NCI-H146 treated with DMSO at 0.1 percent for 48 hours (cell line): ENCODE measurements at regions not wholly inside any gene's neighbourhood (a gene's known extent, or its start where the extent isn't known, plus 50 kb on each side); places are given as distances from the start of the nearest gene placed in this dataset.

Experiments used
- DNase-seq: peaks from one replicate; lab custom pipeline; 2025; ENCODE audit not compliant: unreplicated experiment; lab: John Stamatoyannopoulos, UW

DNA sequence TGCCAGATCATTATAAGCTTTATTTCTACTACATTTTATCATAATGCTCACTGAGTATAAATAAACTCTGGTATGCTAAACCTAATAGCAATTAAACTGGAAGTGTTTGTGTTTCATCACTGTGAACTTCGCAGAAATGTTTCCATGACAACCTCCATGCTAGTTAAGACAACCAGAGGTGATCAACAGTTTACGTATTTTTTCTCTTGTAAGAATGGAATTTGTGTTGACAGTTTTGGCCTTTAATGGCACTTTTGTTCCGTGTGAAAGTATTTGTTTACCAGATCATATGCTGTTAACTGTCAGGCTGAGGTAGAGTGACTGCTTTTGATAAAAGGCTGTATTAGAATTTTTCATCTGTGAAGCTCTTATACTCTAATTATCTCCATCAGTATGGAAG is 212.1 kb upstream of the PPP1R3A start:
- DNase-seq, result no peak

DNA sequence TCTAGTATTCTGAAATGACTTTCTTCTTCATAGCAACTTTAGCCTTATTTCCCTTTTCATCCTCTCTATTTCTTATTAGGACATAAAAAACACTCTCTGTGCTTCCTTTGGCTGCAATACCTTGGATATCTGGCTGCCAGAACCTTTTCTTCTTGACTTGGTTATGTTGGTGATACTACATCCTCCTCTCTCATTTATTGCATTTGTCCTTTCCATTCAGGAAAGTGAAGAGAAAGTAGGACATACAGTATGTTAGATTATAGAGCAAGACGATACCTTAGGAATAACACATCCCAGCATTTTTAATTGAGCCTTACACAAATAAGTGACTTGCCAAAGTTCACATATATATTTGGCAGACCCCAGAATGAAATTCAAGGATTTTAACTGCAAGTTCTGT is 210.1 kb upstream of the PPP1R3A start:
- no peak for DNase-seq

DNA sequence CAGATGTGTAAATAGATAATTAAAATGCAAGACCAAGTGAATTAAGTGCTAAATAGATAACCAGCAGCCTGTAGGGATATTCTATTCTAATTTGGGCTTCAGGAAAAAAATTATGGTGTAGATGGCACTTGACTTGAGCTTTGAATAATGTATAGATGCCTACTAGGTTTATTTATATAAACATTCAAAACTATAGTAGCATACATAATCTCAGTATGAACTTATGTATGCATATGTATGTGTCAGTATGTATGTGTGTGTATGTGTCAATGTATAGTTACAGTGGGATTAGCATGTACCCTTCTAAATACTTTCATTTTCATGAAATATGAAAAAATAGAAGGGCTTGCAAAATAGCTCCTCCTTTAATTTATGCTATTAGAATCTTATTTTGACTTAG is 207.3 kb upstream of the PPP1R3A start:
- no peak for DNase-seq

DNA sequence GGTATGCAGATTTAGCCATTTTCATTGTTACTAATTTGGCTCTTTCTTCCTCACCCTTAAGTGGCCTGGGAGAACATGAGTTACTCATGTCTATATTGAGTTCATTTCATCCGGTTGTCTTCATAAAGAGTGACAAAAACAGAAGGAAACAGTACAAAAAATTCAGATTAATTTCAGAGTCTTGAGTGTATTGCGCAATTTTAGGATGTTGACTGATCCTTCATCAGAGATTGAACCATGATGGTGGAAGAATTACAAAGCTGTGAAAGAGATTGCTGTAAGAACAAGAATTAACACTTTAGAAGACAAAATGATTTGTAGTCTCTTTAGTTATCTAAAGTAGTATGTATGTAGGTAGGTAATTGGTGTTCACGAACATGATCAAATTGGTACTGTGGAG is 194.0 kb upstream of the PPP1R3A start:
- no peak for DNase-seq

DNA sequence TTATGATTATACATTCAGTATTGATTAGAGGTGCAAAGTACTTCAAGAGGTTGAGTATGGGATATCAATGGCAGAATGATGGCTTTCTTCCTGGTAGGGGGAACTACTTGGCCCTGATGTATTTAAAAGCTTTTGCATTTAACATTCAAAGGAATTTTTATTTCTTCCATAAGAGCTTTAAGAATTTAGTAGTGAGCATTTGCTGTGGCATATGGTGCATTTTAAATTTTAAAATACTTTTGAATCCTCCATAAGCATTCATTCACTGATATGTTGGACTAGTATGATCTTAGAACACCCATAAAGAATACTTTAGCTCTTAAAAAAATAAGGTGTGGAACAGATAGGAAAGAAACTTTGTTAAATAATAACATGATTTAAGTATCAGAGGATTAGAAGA is 191.9 kb upstream of the PPP1R3A start:
- no peak for DNase-seq

DNA sequence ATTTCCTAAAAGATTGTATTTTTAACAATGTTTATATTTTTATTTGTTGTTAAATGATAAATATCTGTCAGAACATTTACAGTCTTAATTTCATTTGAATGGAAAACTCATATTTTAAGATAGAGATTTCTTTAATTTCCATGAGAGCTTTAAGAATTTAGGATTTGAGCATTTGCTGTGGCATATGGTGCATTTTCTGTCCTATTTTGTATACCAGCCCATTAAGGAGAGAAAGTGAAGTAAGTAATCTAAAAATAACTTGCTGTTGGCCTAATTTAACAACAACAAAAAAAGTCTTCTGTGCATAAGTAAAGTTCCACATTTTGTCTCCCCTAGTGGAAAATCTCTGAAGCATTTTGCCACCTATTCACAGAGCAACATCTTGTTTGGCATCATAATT is 190.9 kb upstream of the PPP1R3A start:
- no peak for DNase-seq

DNA sequence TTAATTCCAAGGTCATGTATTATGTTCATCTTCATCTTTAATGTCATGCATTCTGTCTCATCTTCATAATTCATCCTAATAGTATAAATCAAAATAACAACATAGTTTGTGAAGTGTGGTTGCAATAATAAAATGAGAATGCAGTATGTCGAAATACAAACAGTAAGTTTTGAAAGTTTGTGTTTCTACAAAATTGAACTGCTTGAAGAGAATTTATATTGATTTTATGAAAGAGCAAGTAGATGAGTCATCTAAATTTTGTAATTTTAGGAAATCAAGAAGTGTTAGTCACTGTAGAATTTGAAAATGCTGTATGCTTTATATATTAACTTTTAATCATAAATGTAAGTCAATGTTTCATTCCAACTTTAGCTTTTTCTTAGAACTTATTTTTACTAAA is 190.5 kb upstream of the PPP1R3A start:
- no peak for DNase-seq

DNA sequence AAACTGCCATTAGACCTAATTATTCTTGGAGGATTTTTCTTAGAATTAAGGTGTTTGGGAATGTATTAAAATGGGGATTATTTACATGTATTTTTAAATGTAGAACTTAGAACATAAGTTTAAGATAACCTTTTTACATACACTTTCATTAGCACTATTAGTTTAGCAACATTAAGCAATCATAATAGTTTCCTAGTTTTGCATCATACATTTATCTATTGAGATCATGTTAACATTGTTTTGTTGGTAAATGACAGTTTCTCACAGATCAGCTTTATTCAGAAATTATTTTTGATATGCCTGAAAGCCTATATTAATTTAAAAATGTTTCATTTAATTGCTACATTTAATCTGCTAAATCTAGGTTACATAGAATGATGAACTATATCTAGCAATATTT is 189.7 kb upstream of the PPP1R3A start:
- DNase-seq, result no peak

DNA sequence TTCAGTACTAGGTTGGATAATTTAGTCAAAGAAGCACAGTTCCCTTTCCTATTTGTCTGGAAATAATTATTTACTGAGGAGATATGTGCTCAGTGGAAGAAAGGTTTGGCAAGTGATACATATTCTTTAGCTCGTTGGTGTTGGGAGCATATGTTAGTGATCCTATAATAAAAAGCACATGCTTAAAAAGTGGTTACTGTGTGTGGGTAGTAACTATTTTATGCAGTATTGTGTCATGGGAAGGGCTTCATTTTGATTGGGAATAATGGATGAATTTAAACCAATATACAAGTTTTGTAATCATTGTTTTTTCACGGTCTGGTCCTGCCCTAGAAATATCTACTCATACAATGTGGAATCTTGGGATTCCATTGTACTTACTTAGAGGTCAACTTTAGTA is 188.7 kb upstream of the PPP1R3A start:
- no peak for DNase-seq

DNA sequence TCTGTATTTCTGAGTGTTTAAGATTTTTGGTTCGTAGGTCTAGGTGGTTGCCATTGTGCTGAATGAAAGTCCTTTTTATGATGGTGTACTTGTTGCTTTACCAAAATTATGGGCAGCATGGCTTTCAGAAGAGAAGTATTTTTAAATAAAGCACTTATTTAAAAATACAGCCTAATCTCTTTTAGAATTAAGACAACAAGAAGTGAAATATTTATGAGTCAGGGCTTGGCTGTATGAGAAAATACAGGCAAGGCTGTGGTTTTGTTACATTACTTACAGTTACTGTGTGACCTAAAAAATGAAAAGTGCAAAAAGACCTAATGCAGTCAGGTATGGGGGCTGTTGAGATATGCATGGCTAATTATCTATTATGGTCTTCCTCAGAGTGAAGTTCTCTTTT is 185.2 kb upstream of the PPP1R3A start:
- no peak for DNase-seq

DNA sequence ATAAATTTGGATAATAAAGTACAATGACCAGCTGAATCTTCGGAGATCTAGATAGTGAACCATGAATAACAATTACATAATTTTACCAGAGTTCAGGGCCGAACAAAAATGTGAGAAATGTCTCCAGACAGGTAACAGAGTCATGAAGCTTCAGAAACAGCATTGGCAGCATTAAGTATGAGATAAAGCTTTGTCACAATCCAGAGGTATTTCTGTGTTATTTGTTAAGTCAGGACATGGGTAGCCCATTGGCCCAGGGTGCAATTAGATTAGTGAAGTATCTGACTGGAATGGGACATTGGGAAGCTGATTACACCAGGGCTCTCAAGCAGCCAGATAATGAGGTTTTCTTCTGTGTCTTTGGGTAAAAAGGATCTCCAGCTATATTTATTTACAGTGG is 184.2 kb upstream of the PPP1R3A start:
- DNase-seq, result no peak

DNA sequence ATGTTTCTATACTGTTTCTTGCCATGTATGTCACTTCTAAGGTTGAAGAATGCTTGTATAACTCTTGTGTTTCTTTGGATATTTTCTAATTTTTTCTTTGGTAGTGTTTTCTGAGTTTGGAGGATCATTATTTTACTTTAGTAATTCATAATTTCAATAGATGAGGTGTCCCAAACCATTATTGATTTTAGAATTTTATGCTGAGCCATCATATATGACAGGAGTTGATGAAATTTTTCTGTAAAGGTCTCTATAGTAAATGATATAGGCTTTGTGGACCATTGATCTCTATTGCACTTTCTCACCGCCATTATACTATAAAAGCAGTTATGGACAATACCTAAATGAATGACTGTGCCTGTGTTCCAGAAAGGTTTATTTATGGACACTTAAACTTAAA is 183.3 kb upstream of the PPP1R3A start:
- DNase-seq, result no peak

DNA sequence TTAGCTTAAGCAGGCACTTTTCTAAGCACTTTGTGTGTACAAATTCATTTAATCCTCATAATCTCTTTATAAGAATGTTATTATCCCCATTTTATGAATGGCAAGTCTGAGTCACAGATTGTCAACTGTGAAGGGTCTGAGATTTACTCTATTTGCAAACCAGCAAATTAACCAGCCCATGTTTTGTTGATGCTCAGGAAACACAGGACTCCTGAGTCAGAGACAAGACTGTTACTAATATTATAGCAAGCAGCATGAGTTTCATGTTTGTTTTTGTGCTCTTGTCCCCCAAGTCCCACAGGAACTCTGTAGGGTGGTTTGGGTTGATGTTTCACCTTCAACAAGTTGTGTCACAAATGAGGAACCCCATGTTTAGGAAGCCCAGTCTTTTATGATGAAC is 182.0 kb upstream of the PPP1R3A start:
- no peak for DNase-seq

DNA sequence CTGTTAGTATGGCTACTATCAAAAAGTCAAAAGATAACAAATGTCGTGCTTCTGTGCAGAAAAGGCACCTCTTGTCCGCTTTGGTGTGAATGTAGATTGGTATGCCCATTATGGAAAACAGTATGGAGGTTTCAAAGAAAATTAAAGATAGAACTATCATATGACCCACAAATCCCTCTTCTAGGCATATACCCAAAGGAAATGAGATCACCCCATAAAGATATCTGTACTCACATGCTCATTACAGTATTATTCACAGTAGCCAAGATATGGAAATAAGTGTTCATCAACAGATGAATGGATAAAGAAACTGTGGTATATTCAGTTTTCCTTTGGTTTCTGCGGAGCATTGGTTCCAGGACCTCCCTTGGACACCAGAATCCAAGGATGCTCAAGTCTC is 180.5 kb upstream of the PPP1R3A start:
- DNase-seq, result no peak

DNA sequence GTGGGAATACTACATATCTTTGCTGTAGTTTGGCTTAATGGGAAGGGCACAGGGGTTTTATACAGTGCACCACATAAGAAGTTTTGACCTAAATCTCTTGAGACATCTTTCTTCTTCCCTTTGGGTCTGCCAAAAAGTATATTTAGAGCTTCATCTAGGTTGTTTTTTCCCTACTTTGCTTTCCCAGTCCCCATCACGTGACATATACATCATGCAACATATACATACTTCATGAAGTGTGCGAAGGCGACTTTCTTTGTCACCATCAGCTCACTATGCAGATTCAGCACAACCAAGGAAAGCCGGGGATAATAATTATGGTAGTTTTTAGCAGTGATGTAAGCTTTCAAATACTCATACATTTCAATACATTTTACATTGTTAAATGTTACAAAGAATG is 177.1 kb upstream of the PPP1R3A start:
- no peak for DNase-seq

DNA sequence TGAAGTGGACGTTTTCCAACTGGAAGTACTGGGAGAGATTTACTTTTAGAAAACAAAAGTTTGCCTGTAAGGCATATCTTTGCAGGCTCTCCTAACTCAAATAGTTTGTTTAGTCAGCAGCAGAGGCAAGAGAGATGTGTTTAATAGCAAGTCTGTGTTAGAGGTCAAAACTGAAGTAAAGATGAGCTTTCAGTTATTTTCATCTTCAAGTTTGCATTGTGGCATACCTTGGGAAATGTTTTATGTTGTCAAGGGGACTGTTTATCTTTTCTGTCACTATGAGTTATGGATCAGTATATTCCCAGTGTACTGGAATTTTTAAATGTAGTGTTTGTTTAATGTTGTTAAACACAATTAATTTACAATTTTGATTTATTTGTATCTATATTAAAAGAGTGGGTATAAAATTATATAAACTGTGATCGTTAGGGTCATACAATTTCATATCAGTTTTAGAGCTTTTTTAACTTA is 169.7 kb upstream of the PPP1R3A start:
- no peak for DNase-seq

DNA sequence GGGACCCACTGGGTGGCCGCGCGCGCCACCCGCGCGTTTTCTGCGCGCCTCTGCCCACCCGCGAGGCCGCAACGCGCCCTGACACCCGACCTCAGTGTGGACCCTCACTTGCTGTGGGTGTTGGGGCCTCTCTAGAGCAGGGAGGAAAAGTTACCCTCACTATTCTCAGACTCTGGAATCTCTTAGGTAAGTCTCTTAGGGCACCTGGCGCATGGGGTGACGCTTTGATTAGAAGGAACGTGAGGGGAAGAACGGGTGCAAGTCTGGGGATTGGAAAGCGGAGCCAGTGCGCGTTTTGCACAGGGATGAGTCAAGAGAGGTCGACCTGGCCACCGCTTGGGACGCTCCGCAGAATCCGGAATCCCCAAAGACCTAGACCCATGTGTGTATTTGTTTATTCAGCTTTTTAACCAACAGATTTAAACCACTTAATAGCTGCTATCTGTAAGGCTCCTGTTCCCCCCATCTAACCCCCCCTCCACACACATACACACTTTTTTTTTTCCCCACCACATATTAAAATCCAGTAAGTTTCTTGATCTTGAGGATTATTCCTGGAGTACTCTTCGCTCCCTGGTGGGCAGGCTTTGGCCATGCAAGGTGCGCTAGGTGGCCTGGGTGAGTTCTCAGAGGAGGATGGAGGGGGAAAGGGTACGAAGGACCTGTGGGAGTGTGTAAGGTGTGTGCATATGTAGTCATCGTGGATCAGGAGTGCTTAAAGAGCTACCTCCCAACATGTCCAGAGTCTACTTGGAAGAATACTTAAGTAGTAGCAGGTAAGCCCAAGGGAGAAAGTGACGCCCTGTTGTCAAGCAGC is 169.1 kb upstream of the PPP1R3A start:
- no peak for DNase-seq

DNA sequence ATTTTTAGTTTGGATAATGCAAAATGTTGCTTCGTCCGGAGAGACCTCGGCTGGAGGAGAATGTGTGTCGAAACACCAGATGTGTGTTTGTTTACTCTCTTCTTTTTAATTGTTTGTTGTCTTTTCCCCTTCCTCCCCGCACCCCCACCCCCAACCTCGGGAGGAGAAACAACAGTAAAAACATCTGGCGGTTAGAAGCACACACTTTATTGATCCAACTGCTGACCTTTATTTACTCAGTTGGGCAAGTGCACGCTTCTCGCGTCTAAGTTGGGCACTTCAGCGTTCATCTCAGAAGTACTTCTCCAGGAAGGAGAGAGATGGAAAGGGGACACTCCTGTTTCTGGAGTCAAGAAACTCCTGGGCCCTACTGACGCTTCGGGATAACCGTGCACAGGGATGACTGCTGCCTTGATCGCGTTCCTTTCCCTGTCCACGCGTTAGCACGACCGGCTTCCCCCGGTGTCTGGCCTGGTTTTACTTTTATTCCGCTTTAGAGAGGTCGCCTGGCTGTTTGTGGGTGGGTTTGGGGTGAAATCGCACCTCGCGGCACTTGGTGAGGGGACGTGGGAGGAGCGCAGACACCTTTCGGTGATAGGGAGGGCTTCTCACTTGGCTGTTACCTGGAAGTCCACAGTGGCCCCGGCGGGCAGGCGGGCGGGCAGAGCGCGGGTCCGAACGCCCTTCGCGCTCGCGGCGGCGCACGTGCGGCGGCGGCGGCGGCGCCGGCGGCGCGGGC is 168.3 kb upstream of the PPP1R3A start:
- no peak for DNase-seq

DNA sequence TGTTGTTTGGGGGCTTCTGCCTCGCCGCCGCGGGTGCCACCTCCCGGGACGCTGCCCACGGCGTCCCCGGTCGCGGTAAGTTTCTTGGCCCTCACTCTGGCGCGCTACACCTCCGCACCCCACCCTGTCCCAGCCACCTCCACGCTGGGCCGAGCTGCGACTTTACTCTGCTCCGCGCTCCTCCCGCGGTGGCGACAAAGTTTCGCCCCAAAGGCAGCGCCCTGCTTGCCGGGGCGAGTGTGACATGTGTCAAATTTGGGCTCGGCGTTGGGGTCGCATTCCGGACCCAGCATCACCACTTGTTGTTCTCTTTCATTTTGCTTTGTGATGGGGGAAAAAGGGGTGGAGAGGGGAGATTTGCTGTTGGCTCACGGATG is 167.7 kb upstream of the PPP1R3A start:
- DNase-seq, result no peak

DNA sequence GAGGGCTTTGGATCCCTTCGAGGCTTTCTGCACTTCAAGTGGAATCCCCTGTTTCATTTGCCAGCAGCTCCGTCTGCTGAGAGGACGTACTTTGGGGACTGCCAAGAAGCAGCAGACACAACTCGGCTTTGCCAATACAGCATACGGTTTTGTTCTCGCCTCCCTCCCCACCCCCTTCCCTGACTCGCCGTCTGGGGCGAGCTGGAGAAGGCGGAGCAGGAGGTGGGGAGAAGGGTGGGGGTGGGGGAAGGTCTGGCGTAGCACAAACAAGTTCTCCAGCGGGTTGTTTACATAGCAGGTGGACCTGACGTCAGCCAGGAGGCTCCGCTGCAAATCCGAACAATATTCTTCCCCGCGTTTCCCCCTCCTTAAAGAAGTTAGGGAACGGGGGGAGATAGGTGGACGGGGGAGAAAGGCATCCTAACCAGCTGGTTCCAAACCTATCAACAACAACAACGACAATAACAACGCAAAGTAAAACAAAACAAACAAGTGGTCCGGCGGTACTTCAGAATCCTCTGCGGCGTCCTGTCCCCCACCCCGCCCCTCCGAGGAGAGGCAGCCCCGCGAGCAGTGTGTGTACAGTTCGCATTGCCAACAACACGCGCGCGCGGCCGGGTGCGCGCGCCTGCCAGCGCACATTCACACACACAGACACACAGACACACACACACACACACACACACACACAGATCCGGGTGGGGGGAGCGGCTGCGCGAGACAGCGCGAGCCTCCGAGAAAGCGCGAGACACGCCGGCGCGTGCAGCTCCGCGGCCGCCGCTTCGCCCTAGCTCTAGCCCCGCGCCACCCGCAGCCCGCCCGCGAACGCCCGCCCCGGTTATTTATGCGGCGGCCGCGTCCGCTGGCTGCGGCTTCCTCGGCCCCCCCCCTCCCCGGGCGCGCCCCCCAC is 167.0 kb upstream of the PPP1R3A start:
- DNase-seq, result peak; percentile 34

DNA sequence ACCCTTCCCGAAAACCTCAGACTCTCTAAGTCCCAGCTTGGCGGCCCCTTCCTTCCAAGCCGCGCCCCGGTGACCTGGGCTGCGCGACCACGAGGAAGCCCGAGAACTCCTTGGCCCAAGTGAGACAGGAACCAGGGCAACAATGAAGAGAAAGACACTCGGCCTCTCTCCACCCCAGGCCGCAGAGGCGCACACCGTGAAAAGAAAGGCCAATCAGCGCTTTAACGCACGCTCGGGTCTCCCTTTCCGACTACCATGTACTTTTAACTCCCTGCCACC is 166.4 kb upstream of the PPP1R3A start:
- no peak for DNase-seq
